Kidney epithelial cell (primary cell): ENCODE measurements at regions not wholly inside any gene's neighbourhood (a gene's known extent, or its start where the extent isn't known, plus 50 kb on each side); places are given as distances from the start of the nearest gene placed in this dataset.

Source experiments
- DNase-seq: peaks from one replicate; pipeline ENCODE4 v3.0.0-alpha.2; 2010; ENCODE audit warnings: low read depth
- H3K27me3 ChIP-seq: 2 replicates; pipeline ENCODE4 v1.6.0; 2011; ENCODE audit warnings: low read length; ENCODE audit not compliant: control insufficient read depth, insufficient read depth
- H3K36me3 ChIP-seq: 2 replicates; pipeline ENCODE4 v1.5.1; 2011; ENCODE audit warnings: low read length; ENCODE audit not compliant: control insufficient read depth, insufficient read depth
- H3K4me3 ChIP-seq: 2 replicates; pipeline ENCODE4 v1.5.1; 2011; ENCODE audit warnings: low read depth, mild to moderate bottlenecking, control low read depth, low read length
- CTCF ChIP-seq: IDR thresholded peaks from 2 replicates; pipeline ENCODE4 v1.5.1; 2011; ENCODE audit warnings: mild to moderate bottlenecking, moderate library complexity, low read length, control low read depth, inconsistent platforms; ENCODE audit not compliant: insufficient read depth, poor library complexity, severe bottlenecking

GRCh38 chr9:23290973-23291372, 535.1 kb downstream of the ELAVL2 start:
- Histone ChIP-seq H3K4me3 (no peak overlapping the region), H3K36me3 (no peaks in the 10 kb centered on the region), H3K27me3 (no peaks in the 10 kb centered on the region)
- no peak for DNase-seq
- no peak for TF ChIP-seq CTCF

GRCh38 chr9:23302281-23302680, 523.8 kb downstream of the ELAVL2 start:
- H3K27me3 ChIP-seq: no peaks in the 10 kb centered on the region

GRCh38 chr9:23306731-23307130, 519.3 kb downstream of the ELAVL2 start:
- Histone ChIP-seq H3K36me3 (no peaks in the 10 kb centered on the region), H3K4me3 (no peak overlapping the region), H3K27me3 (no peaks in the 10 kb centered on the region)
- DNase-seq: no peak
- TF ChIP-seq CTCF: no peak

More at GRCh38 chr9:23302281-23302680, 523.8 kb downstream of the ELAVL2 start:
- no peaks in the 10 kb centered on the region for H3K36me3 ChIP-seq
- no peak for TF ChIP-seq CTCF
- H3K4me3 ChIP-seq: no peak overlapping the region
- DNase-seq: no peak

- H3K4me3 ChIP-seq: no peak overlapping the region
- H3K27me3 ChIP-seq: no peaks in the 10 kb centered on the region
- no peaks in the 10 kb centered on the region for H3K36me3 ChIP-seq
- no peak for DNase-seq
- no peak for TF ChIP-seq CTCF
Observed at GRCh38 chr9:23307731-23308513, 518.1 kb downstream of the ELAVL2 start.

GRCh38 chr9:23309800-23310199, 516.2 kb downstream of the ELAVL2 start:
- no peaks in the 10 kb centered on the region for H3K36me3 ChIP-seq
- H3K27me3 ChIP-seq: no peaks in the 10 kb centered on the region
- DNase-seq: no peak
- no peak overlapping the region for H3K4me3 ChIP-seq
- TF ChIP-seq CTCF: no peak

GRCh38 chr9:23314247-23314646, 511.8 kb downstream of the ELAVL2 start:
- no peak for TF ChIP-seq CTCF
- DNase-seq: no peak
- no peaks in the 10 kb centered on the region for H3K36me3 ChIP-seq

More at GRCh38 chr9:23314247-23314646, 511.8 kb downstream of the ELAVL2 start:
- H3K27me3 ChIP-seq: no peaks in the 10 kb centered on the region
- H3K4me3 ChIP-seq: no peak overlapping the region
